GM18498 (cell line): ENCODE measurements at regions not wholly inside any gene's neighbourhood (a gene's known extent, or its start where the extent isn't known, plus 50 kb on each side); places are given as distances from the start of the nearest gene placed in this dataset.

ENCODE experiments used
- ATAC-seq: cut with Tn5 transposase; IDR thresholded peaks from one replicate; pipeline ENCODE4 v1.9.1; 2021; ENCODE audit warnings: mild to moderate bottlenecking, moderate library complexity; ENCODE audit not compliant: unreplicated experiment

GRCh38 chr18:8536231-8536630 is 73.0 kb upstream of the RAB12 start:
- no peak for ATAC-seq

DNA sequence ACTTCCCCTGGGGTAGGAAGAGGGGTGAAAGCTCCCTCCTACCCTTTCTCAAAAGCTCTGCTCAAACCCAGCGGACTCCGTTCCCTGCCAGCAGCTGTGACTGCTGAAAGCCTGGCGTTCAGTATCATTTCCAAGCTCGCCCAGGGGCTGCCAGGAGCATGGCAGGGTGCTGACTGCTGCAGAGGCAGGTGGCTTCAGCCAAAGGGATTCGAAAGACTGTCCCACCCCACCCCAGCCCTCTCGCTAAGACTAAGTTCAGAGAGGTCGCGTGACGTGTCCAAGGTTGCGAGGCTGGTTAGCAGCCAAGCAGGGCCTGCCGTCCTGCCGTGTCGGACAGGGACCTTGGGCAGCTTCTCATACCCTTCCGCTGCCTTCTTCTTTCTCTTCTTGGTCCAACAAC is 72.3 kb upstream of the RAB12 start:
- ATAC-seq = no peak

GRCh38 chr18:8537400-8537799 is 71.8 kb upstream of the RAB12 start:
- ATAC-seq = no peak

DNA sequence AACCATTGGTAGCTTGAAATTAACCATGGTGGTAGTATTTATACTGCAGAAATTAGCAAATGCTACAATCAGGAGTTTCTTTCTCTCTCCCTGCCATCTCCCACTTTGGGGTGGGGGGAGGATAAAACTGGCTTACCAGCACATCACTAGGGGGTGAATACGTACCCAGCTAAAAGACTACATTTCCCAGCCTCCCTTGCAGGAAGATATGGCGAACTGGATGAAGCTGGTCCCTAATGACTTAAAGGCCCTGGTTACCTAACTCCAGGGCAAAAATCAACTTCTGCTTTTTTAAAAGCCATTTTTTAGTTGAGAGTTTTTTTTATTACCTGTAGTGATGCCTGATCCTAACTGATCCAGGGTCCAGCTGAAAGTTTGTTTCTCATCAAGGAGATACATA is 70.3 kb upstream of the RAB12 start:
- ATAC-seq = no peak

DNA sequence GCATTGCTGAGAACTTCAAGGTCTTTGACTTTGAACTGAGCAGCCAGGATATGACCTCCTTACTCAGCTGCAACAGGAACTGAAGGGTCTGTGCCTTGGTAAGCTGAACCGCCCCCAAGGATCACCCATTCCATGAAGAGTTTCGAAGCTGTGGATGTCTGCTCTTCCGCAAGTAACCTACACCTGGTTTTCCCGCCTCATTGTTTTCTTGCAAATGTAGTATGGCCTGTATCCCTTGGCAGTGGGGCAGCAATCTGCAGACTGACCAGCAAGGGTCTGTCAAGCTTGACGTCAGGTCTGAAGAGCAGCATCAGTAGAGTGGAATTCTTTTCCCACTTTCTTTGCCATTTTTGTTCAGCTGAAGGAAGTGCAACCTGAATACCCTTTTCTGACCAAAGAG is 62.6 kb upstream of the RAB12 start:
- no peak for ATAC-seq

- ATAC-seq = no peak
Measured at GRCh38 chr18:8548186-8548585, 61.1 kb upstream of the RAB12 start.

DNA sequence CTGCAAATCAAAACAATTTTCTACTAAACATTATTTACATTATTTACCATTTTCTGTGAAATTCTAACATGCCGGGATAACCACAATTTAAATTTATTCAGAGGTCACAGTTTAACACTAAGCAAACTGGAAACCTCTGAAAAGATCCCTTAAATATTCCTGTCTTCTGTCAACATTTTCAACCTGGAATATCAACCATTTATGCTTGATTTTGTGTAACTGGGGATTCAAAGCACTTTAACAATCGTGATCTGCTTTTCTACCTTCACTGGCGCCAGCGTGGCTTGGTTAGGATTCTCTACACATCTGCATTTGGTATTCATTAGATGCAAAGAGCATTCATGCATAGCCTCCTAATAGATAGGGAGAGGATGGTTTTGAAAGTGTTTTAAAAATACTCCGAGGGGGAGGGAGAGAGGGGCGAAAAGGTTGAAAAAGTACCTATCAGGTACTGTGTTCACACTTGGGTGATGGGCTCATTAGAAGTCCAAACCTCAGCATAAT is 59.9 kb upstream of the RAB12 start:
- no peak for ATAC-seq

- ATAC-seq = no peak
Measured at GRCh38 chr18:8552151-8552550, 57.1 kb upstream of the RAB12 start.

DNA sequence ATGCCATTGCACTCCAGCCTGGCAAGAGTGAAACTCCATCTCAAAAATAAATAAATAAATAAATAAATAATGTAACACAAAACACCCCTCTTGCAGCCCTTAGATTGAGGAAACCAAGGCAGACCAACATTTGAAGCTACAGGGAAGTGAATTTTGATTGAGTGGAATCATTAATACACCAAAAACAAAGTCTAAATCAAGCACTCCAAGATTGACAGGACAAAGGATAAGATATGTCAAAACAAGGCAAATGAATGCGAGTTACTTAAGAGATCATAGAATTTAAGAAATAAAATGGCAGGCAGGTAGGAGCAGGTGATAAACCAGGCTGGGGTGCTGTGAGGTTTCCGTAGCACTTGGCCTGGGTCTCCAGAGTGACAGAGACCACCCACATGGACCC is 54.9 kb upstream of the RAB12 start:
- no peak for ATAC-seq

DNA sequence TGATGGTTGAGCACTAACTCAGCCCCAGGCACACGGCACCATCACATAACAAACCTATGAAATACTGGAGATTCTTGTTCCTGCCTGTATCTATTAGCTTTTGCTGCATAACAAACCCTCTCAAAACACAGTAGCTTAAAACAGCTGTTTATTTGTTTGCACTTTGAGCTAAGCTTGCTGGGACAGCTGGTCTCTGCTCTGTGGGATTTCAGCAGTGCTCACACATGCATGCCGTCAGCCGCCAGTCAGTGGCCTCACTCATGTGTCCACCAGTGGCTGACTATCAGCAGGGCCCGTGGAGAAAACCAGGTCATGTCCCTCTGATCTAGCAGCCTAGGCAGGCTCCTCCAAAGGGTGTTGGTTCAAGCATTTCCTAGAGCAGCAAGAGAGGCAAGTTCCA is 52.8 kb upstream of the RAB12 start:
- ATAC-seq = no peak
